CD4-positive, alpha-beta T cell (primary cell): ENCODE measurements at regions not wholly inside any gene's neighbourhood (a gene's known extent, or its start where the extent isn't known, plus 50 kb on each side); places are given as distances from the start of the nearest gene placed in this dataset.

ENCODE experiments used
- ATAC-seq: fragments of 200-7000 bp; cut with Tn5 transposase; one replicate; pipeline ENCODE4 v1.10.0; 2022; ENCODE audit warnings: mild to moderate bottlenecking; ENCODE audit not compliant: poor library complexity
- CTCF ChIA-PET: fragments of 350-600 bp; sonication (Branson Sonifier 250); formaldehyde crosslinking; loops from one replicate; lab custom pipeline; 2021; ENCODE audit warnings: antibody characterized with exemption, inconsistent platforms; lab: Charles Lee
- POLR2A ChIA-PET: fragments of 350-600 bp; sonication (Branson Sonifier 250); formaldehyde crosslinking; loops from one replicate; lab custom pipeline; 2021; ENCODE audit warnings: antibody characterized with exemption, inconsistent platforms; lab: Charles Lee
- DNase-seq, 14 experiments: peaks; one replicate each; pipeline ENCODE4 v3.0.0-alpha.2; 2013 to 2020; ENCODE audit warnings: mixed read lengths in 2 of 14
- H3K27ac ChIP-seq, 2 donors: one replicate each; pipeline versions ENCODE4 v1.5.1 to v1.7.0; 2013; ENCODE audit warnings: low read length in 2 of 2, low read depth in 1 of 2, mild to moderate bottlenecking in 1 of 2
- H3K27me3 ChIP-seq, 2 experiments: 1 replicate in 1 of 2; 2 replicates in 1 of 2; pipeline versions ENCODE4 v1.6.1 to v1.7.0; 2013; ENCODE audit warnings: low read length in 2 of 2, control low read depth in 1 of 2, mild to moderate bottlenecking in 1 of 2, moderate library complexity in 1 of 2; ENCODE audit not compliant: insufficient read depth in 2 of 2, control insufficient read depth in 1 of 2
- H3K36me3 ChIP-seq: one replicate; pipeline ENCODE4 v1.6.1; 2013; ENCODE audit warnings: low read length, control low read depth; ENCODE audit not compliant: insufficient read depth
- H3K4me1 ChIP-seq: one replicate; pipeline ENCODE4 v1.6.1; 2013; ENCODE audit warnings: low read length, control low read depth; ENCODE audit not compliant: insufficient read depth
- H3K4me3 ChIP-seq: one replicate; pipeline ENCODE4 v1.5.1; 2013; ENCODE audit warnings: mild to moderate bottlenecking, low read length, moderate library complexity
- H3K9me3 ChIP-seq, 2 experiments: 1 replicate in 1 of 2; 2 replicates in 1 of 2; pipeline versions ENCODE4 v1.6.1 to v1.7.0; 2013; ENCODE audit warnings: low read length in 2 of 2, mild to moderate bottlenecking in 2 of 2, control low read depth in 1 of 2, moderate library complexity in 1 of 2; ENCODE audit not compliant: control insufficient read depth in 1 of 2, insufficient read depth in 1 of 2
- H3K27ac Mint-ChIP-seq: one replicate; pipeline ENCODE4 v1.8.0; 2020; ENCODE audit warnings: mixed read lengths
- H3K27me3 Mint-ChIP-seq: one replicate; pipeline ENCODE4 v1.8.0; 2021; ENCODE audit warnings: mixed read lengths
- H3K36me3 Mint-ChIP-seq: one replicate; pipeline ENCODE4 v1.8.0; 2021; ENCODE audit warnings: low read depth, mixed read lengths
- H3K4me1 Mint-ChIP-seq: one replicate; pipeline ENCODE4 v1.8.0; 2021; ENCODE audit warnings: low read depth, mixed read lengths
- H3K4me3 Mint-ChIP-seq: one replicate; pipeline ENCODE4 v1.8.0; 2020; ENCODE audit warnings: mild to moderate bottlenecking, mixed read lengths
- H3K9me3 Mint-ChIP-seq: one replicate; pipeline ENCODE4 v1.8.0; 2020; ENCODE audit warnings: mixed read lengths
- CTCF ChIP-seq: fragments of 200-600 bp; IDR thresholded peaks from one replicate; pipeline ENCODE4 v1.8.0; 2022; ENCODE audit warnings: antibody characterized with exemption, mild to moderate bottlenecking
- intact Hi-C, 2 experiments: fragments of 100-400 bp; cut with DNase I in 1 of 2; cut with micrococcal nuclease in 1 of 2; formaldehyde crosslinking; loops; one replicate each; pipeline versions ENCODE4 v1.15.1 to v1.9.0; 2023 to 2025; cut with DNase I, micrococcal nuclease

- Histone ChIP-seq H3K27ac (no peak overlapping the region), H3K4me3 (no peak overlapping the region), H3K36me3 (no peaks in the 10 kb centered on the region), H3K4me1 (no peaks in the 10 kb centered on the region), H3K9me3 (no peaks in the 10 kb centered on the region), H3K27me3 (no peaks in the 10 kb centered on the region)
- Mint-ChIP-seq H3K9me3 (no peaks in the 10 kb centered on the region), H3K4me1 (no peaks in the 10 kb centered on the region), H3K27ac (no peak overlapping the region), H3K27me3 (peaks cover 4% of the 10 kb centered on the region), H3K36me3 (no peaks in the 10 kb centered on the region), H3K4me3 (no peak overlapping the region)
- ChIA-PET CTCF (no interaction called here), POLR2A (no interaction called here)
- no peak for TF ChIP-seq CTCF
- no peak for ATAC-seq
- intact Hi-C loops, result no loop called here
- no peak for DNase-seq
These were observed 118.6 kb upstream of the MXRA5 start for GRCh38 chrX:3465017-3465416.

- Histone ChIP-seq H3K4me3 (no peak overlapping the region), H3K36me3 (no peaks in the 10 kb centered on the region), H3K27me3 (no peaks in the 10 kb centered on the region), H3K9me3 (no peaks in the 10 kb centered on the region), H3K4me1 (no peaks in the 10 kb centered on the region), H3K27ac (no peak overlapping the region)
- Mint-ChIP-seq H3K27ac (no peak overlapping the region), H3K4me3 (no peak overlapping the region), H3K27me3 (no peaks in the 10 kb centered on the region), H3K4me1 (no peaks in the 10 kb centered on the region), H3K36me3 (no peaks in the 10 kb centered on the region), H3K9me3 (no peaks in the 10 kb centered on the region)
- no peak for TF ChIP-seq CTCF
- intact Hi-C loops, result no loop called here
- DNase-seq (no peak), ATAC-seq (no peak)
- ChIA-PET POLR2A (no interaction called here), CTCF (no interaction called here)
These were observed 115.7 kb upstream of the MXRA5 start for GRCh38 chrX:3462166-3462508.

- TF ChIP-seq CTCF, result no peak
- CTCF ChIA-PET, result no interaction called here
- Histone ChIP-seq H3K36me3 (no peaks in the 10 kb centered on the region), H3K27me3 (no peaks in the 10 kb centered on the region), H3K27ac (no peak overlapping the region), H3K4me3 (no peak overlapping the region), H3K9me3 (no peaks in the 10 kb centered on the region), H3K4me1 (no peaks in the 10 kb centered on the region)
- ATAC-seq, result no peak
- H3K27me3 Mint-ChIP-seq, result no peaks in the 10 kb centered on the region
- intact Hi-C loops, result no loop called here
- H3K9me3 Mint-ChIP-seq, result no peaks in the 10 kb centered on the region
- H3K27ac Mint-ChIP-seq, result no peak overlapping the region
- no peak for DNase-seq
- no peaks in the 10 kb centered on the region for H3K4me1 Mint-ChIP-seq
- H3K4me3 Mint-ChIP-seq, result no peak overlapping the region
- POLR2A ChIA-PET, result no interaction called here
- no peaks in the 10 kb centered on the region for H3K36me3 Mint-ChIP-seq
These were observed 115.1 kb upstream of the MXRA5 start for GRCh38 chrX:3461397-3462165.
